WTC11 (cell line): ENCODE measurements at regions not wholly inside any gene's neighbourhood (a gene's known extent, or its start where the extent isn't known, plus 50 kb on each side); places are given as distances from the start of the nearest gene placed in this dataset.

Experiments used
- ATAC-seq: fragments of 200-7000 bp; cut with Tn5 transposase; 2 replicates; pipeline ENCODE4 v1.10.0; 2021; ENCODE audit warnings: mild to moderate bottlenecking, moderate library complexity
- CTCF ChIA-PET: fragments of 300-600 bp; sonication (Branson Sonifier 250); formaldehyde crosslinking; loops from one replicate; lab custom pipeline; 2021; ENCODE audit warnings: antibody characterized with exemption; lab: Charles Lee
- POLR2A ChIA-PET: fragments of 350-600 bp; sonication (Branson Sonifier 250); formaldehyde crosslinking; loops from one replicate; lab custom pipeline; 2021; ENCODE audit warnings: antibody characterized with exemption; lab: Charles Lee
- DNase-seq: peaks from one replicate; pipeline ENCODE4 v3.0.0; 2021; ENCODE audit warnings: low spot score
- H3K27ac Mint-ChIP-seq: 2 replicates; pipeline ENCODE4 v1.8.0; 2021; ENCODE audit warnings: mixed read lengths
- H3K27me3 Mint-ChIP-seq: 2 replicates; pipeline ENCODE4 v1.8.0; 2021; ENCODE audit warnings: low read depth, mild to moderate bottlenecking, moderate library complexity, mixed read lengths
- H3K36me3 Mint-ChIP-seq: 2 replicates; pipeline ENCODE4 v1.8.0; 2021; ENCODE audit warnings: mixed read lengths
- H3K4me1 Mint-ChIP-seq: 2 replicates; pipeline ENCODE4 v1.8.0; 2022; ENCODE audit warnings: mixed read lengths
- H3K4me3 Mint-ChIP-seq: 2 replicates; pipeline ENCODE4 v1.8.0; 2021; ENCODE audit warnings: mild to moderate bottlenecking, moderate library complexity, mixed read lengths
- H3K9me3 Mint-ChIP-seq: 2 replicates; pipeline ENCODE4 v1.8.0; 2021; ENCODE audit warnings: mixed read lengths
- AR ChIP-seq: fragments of 250-450 bp; sonication (Bioruptor Pico); IDR thresholded peaks from 2 replicates; pipeline ENCODE4 v1.9.0; 2021; ENCODE audit warnings: mild to moderate bottlenecking
- ATF3 ChIP-seq: sonication (generic); formaldehyde crosslinking; conservative IDR thresholded peaks from 2 replicates; pipeline ENCODE4 v1.8.1; 2022; ENCODE audit warnings: mild to moderate bottlenecking, missing genetic modification reagents
- CREB1 ChIP-seq: sonication (generic); formaldehyde crosslinking; IDR thresholded peaks from 2 replicates; pipeline ENCODE4 v1.8.0; 2023; ENCODE audit warnings: mild to moderate bottlenecking, missing genetic modification reagents
- ELF4 ChIP-seq: sonication (generic); formaldehyde crosslinking; IDR thresholded peaks from 2 replicates; pipeline ENCODE4 v1.8.1; 2022; ENCODE audit warnings: low read depth, mild to moderate bottlenecking, moderate library complexity, missing genetic modification reagents
- ESRRA ChIP-seq: sonication (generic); formaldehyde crosslinking; IDR thresholded peaks from 2 replicates; pipeline ENCODE4 v1.8.1; 2022; ENCODE audit warnings: mild to moderate bottlenecking, missing genetic modification reagents, borderline replicate concordance
- GRHL2 ChIP-seq: fragments of 250-450 bp; sonication (Bioruptor Pico); IDR thresholded peaks from 2 replicates; pipeline ENCODE4 v1.8.0; 2022; ENCODE audit warnings: mild to moderate bottlenecking, moderate library complexity; ENCODE audit not compliant: insufficient replicate concordance, severe bottlenecking
- JAZF1 ChIP-seq: fragments of 250-450 bp; sonication (Bioruptor Pico); IDR thresholded peaks from 2 replicates; pipeline ENCODE4 v1.9.0; 2021; ENCODE audit warnings: moderate library complexity, mild to moderate bottlenecking, inconsistent platforms
- MYBL2 ChIP-seq: sonication (generic); formaldehyde crosslinking; IDR thresholded peaks from 2 replicates; pipeline ENCODE4 v1.8.1; 2023; ENCODE audit warnings: mild to moderate bottlenecking, moderate library complexity, missing genetic modification reagents
- OVOL2 ChIP-seq: fragments of 250-450 bp; sonication (Bioruptor Pico); IDR thresholded peaks from 2 replicates; pipeline ENCODE4 v1.9.0; 2021; ENCODE audit warnings: mild to moderate bottlenecking, borderline replicate concordance
- ZNF219 ChIP-seq: sonication (generic); formaldehyde crosslinking; IDR thresholded peaks from 2 replicates; pipeline ENCODE4 v1.8.0; 2023; ENCODE audit warnings: missing genetic modification reagents, mild to moderate bottlenecking, borderline replicate concordance
- ZNF263 ChIP-seq: sonication (generic); formaldehyde crosslinking; IDR thresholded peaks from 2 replicates; pipeline ENCODE4 v1.8.1; 2022; ENCODE audit warnings: low read depth, mild to moderate bottlenecking, moderate library complexity, missing genetic modification reagents
- ZNF423 ChIP-seq: fragments of 250-450 bp; sonication (Bioruptor Pico); IDR thresholded peaks from 2 replicates; pipeline ENCODE4 v2.1.2; 2022; ENCODE audit warnings: mild to moderate bottlenecking, moderate library complexity
- ZSCAN18 ChIP-seq: fragments of 250-450 bp; sonication (Bioruptor Pico); IDR thresholded peaks from 2 replicates; pipeline ENCODE4 v2.1.2; 2022; ENCODE audit warnings: mild to moderate bottlenecking, moderate library complexity
- TF ChIP-seq, protein P1 (sequence below): sonication (generic); formaldehyde crosslinking; IDR thresholded peaks from 2 replicates; pipeline ENCODE4 v1.8.0; 2023; ENCODE audit warnings: mild to moderate bottlenecking, missing genetic modification reagents
- TF ChIP-seq, protein P2 (sequence below): sonication (generic); formaldehyde crosslinking; IDR thresholded peaks from 2 replicates; pipeline ENCODE4 v1.8.0; 2022; ENCODE audit warnings: missing genetic modification reagents
- TF ChIP-seq, protein P3 (sequence below): sonication (generic); formaldehyde crosslinking; IDR thresholded peaks from 2 replicates; pipeline ENCODE4 v1.8.1; 2023; ENCODE audit warnings: mild to moderate bottlenecking, missing genetic modification reagents, moderate library complexity
- TF ChIP-seq, protein P4 (sequence below): sonication (generic); formaldehyde crosslinking; IDR thresholded peaks from 2 replicates; pipeline ENCODE4 v1.8.0; 2022; ENCODE audit warnings: mild to moderate bottlenecking, missing genetic modification reagents
- TF ChIP-seq, protein P5 (sequence below): sonication (generic); formaldehyde crosslinking; IDR thresholded peaks from 2 replicates; pipeline ENCODE4 v1.8.1; 2022; ENCODE audit warnings: low read depth, missing genetic modification reagents, borderline replicate concordance
- TF ChIP-seq, protein P6 (sequence below): fragments of 250-450 bp; sonication (Bioruptor Pico); IDR thresholded peaks from 2 replicates; pipeline ENCODE4 v1.9.0; 2021; ENCODE audit warnings: mild to moderate bottlenecking

DNA sequence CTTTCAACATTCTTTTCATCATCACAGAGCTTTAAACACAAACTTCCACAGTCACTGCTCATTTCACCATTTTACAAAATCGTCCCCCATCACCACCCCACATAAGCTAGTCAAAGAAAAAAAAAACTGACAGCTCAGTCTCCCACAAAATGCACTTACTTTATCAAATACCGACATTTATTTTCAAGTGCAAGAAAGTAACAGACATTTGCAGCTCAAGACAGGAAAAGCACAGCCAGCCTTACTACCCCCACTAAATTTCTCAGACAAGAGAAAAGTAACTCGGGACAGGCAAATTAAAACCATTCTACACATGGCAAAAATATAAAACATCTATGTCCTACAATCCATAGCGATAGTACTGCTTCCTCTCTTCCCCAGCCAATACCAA is 402.4 kb downstream of the SHQ1 start (continued):
- TF ChIP-seq, protein P1, sequence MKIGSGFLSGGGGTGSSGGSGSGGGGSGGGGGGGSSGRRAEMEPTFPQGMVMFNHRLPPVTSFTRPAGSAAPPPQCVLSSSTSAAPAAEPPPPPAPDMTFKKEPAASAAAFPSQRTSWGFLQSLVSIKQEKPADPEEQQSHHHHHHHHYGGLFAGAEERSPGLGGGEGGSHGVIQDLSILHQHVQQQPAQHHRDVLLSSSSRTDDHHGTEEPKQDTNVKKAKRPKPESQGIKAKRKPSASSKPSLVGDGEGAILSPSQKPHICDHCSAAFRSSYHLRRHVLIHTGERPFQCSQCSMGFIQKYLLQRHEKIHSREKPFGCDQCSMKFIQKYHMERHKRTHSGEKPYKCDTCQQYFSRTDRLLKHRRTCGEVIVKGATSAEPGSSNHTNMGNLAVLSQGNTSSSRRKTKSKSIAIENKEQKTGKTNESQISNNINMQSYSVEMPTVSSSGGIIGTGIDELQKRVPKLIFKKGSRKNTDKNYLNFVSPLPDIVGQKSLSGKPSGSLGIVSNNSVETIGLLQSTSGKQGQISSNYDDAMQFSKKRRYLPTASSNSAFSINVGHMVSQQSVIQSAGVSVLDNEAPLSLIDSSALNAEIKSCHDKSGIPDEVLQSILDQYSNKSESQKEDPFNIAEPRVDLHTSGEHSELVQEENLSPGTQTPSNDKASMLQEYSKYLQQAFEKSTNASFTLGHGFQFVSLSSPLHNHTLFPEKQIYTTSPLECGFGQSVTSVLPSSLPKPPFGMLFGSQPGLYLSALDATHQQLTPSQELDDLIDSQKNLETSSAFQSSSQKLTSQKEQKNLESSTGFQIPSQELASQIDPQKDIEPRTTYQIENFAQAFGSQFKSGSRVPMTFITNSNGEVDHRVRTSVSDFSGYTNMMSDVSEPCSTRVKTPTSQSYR: no peak
- TF ChIP-seq GRHL2 (no peak), ZNF423 (CRISPR knock-in tag) (no peak)
- TF ChIP-seq, protein P2, sequence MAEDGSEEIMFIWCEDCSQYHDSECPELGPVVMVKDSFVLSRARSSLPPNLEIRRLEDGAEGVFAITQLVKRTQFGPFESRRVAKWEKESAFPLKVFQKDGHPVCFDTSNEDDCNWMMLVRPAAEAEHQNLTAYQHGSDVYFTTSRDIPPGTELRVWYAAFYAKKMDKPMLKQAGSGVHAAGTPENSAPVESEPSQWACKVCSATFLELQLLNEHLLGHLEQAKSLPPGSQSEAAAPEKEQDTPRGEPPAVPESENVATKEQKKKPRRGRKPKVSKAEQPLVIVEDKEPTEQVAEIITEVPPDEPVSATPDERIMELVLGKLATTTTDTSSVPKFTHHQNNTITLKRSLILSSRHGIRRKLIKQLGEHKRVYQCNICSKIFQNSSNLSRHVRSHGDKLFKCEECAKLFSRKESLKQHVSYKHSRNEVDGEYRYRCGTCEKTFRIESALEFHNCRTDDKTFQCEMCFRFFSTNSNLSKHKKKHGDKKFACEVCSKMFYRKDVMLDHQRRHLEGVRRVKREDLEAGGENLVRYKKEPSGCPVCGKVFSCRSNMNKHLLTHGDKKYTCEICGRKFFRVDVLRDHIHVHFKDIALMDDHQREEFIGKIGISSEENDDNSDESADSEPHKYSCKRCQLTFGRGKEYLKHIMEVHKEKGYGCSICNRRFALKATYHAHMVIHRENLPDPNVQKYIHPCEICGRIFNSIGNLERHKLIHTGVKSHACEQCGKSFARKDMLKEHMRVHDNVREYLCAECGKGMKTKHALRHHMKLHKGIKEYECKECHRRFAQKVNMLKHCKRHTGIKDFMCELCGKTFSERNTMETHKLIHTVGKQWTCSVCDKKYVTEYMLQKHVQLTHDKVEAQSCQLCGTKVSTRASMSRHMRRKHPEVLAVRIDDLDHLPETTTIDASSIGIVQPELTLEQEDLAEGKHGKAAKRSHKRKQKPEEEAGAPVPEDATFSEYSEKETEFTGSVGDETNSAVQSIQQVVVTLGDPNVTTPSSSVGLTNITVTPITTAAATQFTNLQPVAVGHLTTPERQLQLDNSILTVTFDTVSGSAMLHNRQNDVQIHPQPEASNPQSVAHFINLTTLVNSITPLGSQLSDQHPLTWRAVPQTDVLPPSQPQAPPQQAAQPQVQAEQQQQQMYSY (CRISPR knock-in tag): no peak
- TF ChIP-seq, protein P3, sequence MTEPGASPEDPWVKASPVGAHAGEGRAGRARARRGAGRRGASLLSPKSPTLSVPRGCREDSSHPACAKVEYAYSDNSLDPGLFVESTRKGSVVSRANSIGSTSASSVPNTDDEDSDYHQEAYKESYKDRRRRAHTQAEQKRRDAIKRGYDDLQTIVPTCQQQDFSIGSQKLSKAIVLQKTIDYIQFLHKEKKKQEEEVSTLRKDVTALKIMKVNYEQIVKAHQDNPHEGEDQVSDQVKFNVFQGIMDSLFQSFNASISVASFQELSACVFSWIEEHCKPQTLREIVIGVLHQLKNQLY (CRISPR knock-in tag): no peak

DNA sequence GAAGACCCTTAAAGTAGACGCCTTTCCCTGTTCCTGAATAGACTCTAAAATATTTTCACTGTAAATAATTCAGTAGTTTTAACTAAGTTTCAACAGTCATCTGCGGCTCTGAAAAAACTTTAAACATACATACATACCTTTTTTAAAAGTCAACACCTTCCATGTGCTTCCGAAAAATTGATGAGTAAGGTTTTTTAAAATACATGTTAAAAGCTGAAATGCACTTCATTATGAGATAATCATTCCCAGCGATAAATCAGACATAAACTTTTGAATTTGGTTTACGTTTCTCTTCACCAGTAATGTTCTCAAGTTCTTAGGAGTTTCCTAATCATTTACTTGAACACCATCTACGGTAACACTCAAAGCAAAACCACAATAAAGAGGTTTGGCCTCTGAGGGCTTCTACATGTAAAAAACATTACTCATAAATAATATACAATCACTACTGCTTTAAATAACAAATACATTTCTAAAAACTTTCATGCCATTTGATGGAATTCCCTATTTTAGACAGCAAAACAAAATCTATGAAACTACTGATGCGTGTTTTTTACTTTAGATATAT is 403.5 kb downstream of the SHQ1 start:
- ChIA-PET CTCF (no interaction called here), POLR2A (no interaction called here)
- DNase-seq (no peak), ATAC-seq (no peak)
- Mint-ChIP-seq H3K4me1 (peaks cover 67% of the 10 kb centered on the region), H3K9me3 (no peaks in the 10 kb centered on the region), H3K27me3 (peaks cover 19% of the 10 kb centered on the region), H3K4me3 (peak overlapping the region; percentile 99), H3K27ac (no peak overlapping the region; the same call in 1 of the 2 replicates), H3K36me3 (peaks cover 9% of the 10 kb centered on the region)
- TF ChIP-seq, protein P4, sequence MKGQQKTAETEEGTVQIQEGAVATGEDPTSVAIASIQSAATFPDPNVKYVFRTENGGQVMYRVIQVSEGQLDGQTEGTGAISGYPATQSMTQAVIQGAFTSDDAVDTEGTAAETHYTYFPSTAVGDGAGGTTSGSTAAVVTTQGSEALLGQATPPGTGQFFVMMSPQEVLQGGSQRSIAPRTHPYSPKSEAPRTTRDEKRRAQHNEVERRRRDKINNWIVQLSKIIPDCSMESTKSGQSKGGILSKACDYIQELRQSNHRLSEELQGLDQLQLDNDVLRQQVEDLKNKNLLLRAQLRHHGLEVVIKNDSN: no peak
- TF ChIP-seq JAZF1 (CRISPR knock-in tag) (no peak), ZNF219 (CRISPR knock-in tag) (no peak), ATF3 (no peak), ESRRA (CRISPR knock-in tag) (no peak), MYBL2 (CRISPR knock-in tag) (no peak), AR (CRISPR knock-in tag) (no peak), ZNF423 (CRISPR knock-in tag) (no peak)

DNA sequence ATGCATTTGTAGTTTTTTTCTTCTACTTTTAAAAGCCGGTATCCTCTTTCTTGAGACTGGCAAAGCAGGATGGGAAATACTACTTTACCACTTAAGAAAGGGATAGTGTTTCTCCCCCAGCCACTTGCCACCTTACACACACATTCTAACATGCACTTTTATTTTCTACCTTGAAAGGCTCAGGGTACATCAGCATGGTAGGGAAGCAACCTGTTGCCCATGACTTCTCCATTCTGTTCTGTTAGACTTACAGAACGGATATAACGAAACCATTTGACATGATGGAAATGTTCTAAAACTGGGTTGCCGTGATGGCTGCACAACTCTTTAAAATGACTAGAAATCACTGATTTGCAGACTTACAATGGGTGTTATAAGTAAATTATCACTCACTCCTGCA is 405.5 kb downstream of the SHQ1 start:
- CTCF ChIA-PET: no interaction called here
- H3K27me3 Mint-ChIP-seq: peaks cover 3% of the 10 kb centered on the region
- H3K9me3 Mint-ChIP-seq: no peaks in the 10 kb centered on the region
- POLR2A ChIA-PET: no interaction called here
- H3K4me1 Mint-ChIP-seq: peaks cover 76% of the 10 kb centered on the region
- ATAC-seq: no peak
- H3K4me3 Mint-ChIP-seq: no peak overlapping the region
- H3K36me3 Mint-ChIP-seq: peaks cover 15% of the 10 kb centered on the region
- no peak overlapping the region for H3K27ac Mint-ChIP-seq
- DNase-seq: no peak
- TF ChIP-seq ELF4 (no peak), ZNF263 (CRISPR knock-in tag) (no peak), CREB1 (CRISPR knock-in tag) (no peak), ZSCAN18 (no peak), OVOL2 (CRISPR knock-in tag) (no peak)
- TF ChIP-seq, protein P5, sequence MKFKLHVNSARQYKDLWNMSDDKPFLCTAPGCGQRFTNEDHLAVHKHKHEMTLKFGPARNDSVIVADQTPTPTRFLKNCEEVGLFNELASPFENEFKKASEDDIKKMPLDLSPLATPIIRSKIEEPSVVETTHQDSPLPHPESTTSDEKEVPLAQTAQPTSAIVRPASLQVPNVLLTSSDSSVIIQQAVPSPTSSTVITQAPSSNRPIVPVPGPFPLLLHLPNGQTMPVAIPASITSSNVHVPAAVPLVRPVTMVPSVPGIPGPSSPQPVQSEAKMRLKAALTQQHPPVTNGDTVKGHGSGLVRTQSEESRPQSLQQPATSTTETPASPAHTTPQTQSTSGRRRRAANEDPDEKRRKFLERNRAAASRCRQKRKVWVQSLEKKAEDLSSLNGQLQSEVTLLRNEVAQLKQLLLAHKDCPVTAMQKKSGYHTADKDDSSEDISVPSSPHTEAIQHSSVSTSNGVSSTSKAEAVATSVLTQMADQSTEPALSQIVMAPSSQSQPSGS (CRISPR knock-in tag): no peak
- TF ChIP-seq, protein P6, sequence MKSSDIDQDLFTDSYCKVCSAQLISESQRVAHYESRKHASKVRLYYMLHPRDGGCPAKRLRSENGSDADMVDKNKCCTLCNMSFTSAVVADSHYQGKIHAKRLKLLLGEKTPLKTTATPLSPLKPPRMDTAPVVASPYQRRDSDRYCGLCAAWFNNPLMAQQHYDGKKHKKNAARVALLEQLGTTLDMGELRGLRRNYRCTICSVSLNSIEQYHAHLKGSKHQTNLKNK (CRISPR knock-in tag): no peak
